Medulla oblongata (tissue), 1 donor: ENCODE measurements at regions not wholly inside any gene's neighbourhood (a gene's known extent, or its start where the extent isn't known, plus 50 kb on each side); places are given as distances from the start of the nearest gene placed in this dataset.

Experiments used
- DNase-seq: peaks from one replicate; pipeline ENCODE4 v3.0.0-alpha.2; 2015; ENCODE audit errors: extremely low spot score

- no peak for DNase-seq
Observed at GRCh38 chr3:106685745-106686144, 691.5 kb upstream of the CCDC54 start.

GRCh38 chr3:106687905-106688304 is 689.3 kb upstream of the CCDC54 start:
- DNase-seq: no peak

DNA sequence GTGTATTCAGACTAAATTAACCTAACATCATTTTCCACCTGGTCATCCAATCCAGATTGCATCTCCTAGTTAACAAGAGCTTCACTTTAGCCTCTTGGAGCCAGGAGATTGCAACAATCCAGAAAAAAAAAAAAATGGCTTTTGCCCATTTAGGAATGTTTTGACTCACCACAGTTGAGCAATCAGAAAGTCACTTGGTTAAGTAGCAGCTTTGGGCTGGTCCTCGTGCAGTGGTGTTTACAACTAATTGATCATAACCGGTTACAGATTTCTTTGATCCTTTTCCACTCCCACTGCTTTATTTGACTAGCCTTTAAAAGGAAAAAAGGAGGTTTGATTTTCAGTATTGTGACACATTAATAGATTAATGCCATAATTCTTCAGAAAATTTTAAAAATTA is 688.8 kb upstream of the CCDC54 start:
- DNase-seq: no peak

DNA sequence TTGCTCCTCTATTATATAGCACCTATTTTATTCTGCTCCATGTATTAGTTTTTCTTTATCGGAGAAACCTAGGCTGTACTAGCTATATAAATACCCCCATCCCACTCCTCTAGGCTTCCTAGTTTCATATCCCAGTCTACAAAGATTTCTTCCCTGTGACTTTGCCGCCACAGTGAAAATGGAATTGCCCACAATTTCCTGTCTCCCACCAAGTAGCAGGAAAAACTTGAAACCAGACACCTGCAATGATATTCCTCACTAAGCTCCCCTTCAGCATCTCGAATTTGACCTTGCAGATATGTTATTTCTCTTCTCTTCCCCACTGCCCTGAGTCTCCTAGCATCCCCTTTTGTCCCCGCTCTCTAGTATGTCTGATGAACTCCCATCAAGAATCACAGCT is 685.8 kb upstream of the CCDC54 start:
- DNase-seq: no peak

DNA sequence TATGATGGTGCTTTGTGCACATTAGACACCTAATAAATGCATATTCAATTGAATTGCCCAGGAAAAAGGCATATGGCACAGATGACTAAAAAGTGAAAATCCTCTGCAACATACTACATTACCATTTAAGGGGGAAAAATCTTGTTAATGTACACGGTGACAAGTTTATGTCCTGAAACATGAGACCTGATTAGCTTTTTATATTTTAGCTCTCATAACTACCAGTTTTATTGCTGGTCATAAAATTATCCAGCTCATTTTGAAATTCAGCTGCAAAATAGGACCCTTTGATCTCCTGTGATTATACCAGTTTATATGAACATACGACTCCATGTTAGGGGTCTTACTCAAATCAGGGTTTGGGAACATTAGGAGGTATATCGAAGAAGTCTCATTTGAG is 684.6 kb upstream of the CCDC54 start:
- DNase-seq: no peak

DNA sequence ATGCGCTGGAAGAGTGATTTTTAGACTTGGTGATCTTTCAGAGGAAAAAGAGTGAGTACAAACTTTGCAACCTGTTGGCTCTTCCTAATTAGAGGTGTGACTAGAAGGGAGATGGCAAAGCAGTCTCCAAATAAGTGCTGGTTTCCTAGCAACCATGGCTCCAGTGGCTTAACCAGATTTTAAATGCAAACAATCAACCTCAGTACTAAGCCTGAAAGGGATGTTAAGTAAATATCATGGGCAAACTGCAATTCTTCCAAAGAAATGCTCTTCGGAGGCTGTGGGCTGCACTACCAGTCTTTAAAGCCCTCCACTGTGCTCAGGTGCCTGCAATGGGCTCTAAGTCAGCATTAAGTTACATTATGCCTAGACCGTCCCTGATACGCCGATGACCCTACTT is 678.1 kb upstream of the CCDC54 start:
- DNase-seq: no peak

DNA sequence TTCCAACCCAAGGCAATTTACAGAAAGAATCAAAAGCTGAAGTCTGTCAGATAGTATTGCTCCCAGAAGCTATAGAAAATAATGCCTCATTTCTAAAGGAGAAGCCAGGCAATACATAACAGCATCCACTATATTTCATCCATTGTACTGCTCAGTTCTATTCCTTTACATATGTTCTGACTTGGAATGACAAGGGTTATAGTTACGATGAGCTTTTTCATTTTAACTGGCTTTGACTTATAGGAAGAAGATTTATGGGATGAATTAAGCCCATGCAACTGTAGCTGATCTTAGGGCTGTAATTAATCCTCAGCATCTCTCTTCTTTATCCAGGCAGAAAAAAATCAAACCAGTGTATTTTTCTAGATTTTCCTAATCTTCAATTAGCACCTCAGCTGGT is 676.3 kb upstream of the CCDC54 start:
- DNase-seq: no peak

GRCh38 chr3:106703524-106703923 is 673.7 kb upstream of the CCDC54 start:
- DNase-seq: no peak

GRCh38 chr3:106707347-106707746 is 669.9 kb upstream of the CCDC54 start:
- DNase-seq: no peak

- no peak for DNase-seq
Observed at GRCh38 chr3:106710596-106710995, 666.6 kb upstream of the CCDC54 start.

DNA sequence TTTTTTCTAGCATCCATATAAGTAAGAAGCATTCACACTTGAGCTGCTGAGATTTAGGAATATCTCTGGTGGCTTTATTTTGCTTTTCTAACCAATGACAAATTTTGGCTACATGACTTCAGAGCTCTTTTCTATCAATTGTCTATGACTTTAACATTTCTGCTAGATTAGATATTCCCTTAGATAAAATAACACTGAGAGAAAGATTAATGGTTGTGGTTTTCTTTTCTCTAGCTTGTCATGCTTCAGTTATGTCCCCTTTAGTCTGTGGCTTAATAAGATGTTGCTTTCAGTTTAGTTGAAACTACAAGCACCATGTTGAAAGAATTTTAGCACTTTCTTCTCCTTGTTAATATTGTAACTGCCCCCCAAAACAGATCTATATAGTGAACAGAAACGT is 665.6 kb upstream of the CCDC54 start:
- DNase-seq: no peak

DNA sequence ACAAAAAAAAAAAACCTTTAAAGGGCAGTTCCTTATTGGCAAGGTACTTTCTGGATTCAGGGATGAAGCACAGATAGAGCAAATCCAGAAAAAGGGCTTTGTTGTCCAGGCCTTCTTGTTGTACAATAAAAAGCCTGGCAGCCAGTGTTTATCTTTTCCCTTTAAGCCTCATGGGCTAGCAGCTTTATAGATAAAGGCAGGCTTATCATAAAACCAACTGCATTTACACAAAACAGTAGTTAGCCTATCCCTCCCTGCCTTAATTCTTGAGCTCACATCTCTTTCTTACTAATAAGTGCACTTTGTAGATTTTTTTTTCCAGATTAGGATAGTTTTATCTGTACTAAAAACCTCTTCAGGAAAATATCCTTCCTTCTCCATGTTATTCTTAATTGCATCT is 662.8 kb upstream of the CCDC54 start:
- no peak for DNase-seq

GRCh38 chr3:106715286-106715685 is 662.0 kb upstream of the CCDC54 start:
- DNase-seq: no peak

- DNase-seq: no peak
Observed at GRCh38 chr3:106717178-106717780, 660.0 kb upstream of the CCDC54 start.

GRCh38 chr3:106719077-106719476 is 658.2 kb upstream of the CCDC54 start:
- DNase-seq: no peak

- DNase-seq: no peak
Observed at GRCh38 chr3:106719583-106719982, 657.7 kb upstream of the CCDC54 start.

- no peak for DNase-seq
Observed at GRCh38 chr3:106720510-106720909, 656.7 kb upstream of the CCDC54 start.

DNA sequence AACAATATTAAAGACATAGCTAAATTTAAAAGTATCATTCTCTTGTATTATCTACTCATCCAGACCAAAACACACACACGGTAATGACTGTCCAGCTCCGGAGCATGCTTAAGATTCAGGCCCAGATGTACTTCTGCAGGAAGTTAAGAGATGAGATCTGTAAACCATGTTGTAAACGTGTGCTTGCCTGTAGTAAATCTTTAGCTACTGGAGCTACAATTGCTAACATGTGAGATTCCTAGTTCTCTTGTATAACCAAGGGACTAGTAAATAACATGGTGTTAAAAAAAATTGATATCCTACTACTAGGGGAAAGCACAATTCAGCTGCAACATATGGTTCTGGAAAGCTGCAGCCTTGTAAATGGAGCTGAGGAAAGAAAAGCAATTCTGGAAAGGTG is 651.7 kb upstream of the CCDC54 start:
- DNase-seq: no peak

- DNase-seq: no peak
Observed at GRCh38 chr3:106728315-106729098, 648.7 kb upstream of the CCDC54 start.

- DNase-seq: no peak
Observed at GRCh38 chr3:106729481-106729880, 647.8 kb upstream of the CCDC54 start.

DNA sequence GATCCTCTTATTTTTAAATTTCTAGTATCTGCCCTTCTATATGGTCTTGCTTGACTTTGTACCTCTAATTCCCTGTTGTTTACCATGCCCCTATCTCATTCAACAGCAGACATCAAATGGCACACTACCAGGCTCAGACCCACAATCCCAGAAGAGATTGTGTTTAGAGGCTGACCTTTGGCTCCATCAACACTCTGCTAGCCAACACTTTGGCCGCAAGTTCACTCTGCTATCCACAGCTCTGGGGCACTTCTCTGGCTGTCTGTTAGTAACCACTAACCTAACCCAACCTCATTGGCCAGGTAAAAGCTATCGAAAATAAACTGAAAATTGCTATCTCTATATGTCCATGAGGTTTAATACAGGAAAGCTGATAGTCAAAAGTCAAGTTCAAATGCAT is 646.0 kb upstream of the CCDC54 start:
- DNase-seq: no peak

DNA sequence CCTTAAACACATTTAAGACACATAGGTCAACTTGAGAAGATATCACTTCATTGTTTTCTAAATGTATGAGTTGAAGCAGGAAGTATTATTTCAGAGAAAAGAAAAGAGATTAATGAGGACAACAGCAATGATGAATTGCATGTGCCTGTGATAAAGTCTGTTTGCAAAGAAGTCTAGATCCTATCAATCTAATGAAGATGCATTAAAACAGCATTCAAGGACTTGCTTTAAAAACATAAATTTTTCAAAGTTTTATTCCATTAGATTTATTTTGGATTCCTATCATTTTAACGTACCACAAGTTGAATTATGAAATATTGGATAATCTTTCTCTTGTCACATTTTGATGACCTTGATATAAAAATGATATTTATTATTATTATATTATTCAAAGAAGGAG is 642.5 kb upstream of the CCDC54 start:
- no peak for DNase-seq

DNA sequence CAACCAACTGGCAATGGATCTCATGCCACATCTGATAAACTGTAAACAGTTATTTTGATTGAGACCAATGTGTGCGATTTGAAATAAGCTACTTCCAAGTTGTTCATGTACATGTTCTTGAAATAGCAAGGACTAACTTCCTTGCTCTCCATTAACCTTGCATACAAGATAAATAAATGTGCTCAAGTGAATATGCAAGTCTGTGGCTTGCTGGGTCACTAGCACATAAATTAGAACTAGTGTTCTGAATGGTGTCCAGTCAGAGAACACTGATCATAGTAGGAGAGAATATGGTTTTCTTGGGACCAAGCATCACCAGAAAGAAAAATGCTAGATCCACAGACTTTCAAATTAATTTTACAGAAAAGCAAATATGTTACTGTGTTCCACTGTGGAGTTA is 640.0 kb upstream of the CCDC54 start:
- DNase-seq: no peak

- no peak for DNase-seq
Observed at GRCh38 chr3:106740116-106740515, 637.1 kb upstream of the CCDC54 start.
